ENCODE measurements at regions not wholly inside any gene's neighbourhood (a gene's known extent, or its start where the extent isn't known, plus 50 kb on each side); places are given as distances from the start of the nearest gene placed in this dataset.

DNA sequence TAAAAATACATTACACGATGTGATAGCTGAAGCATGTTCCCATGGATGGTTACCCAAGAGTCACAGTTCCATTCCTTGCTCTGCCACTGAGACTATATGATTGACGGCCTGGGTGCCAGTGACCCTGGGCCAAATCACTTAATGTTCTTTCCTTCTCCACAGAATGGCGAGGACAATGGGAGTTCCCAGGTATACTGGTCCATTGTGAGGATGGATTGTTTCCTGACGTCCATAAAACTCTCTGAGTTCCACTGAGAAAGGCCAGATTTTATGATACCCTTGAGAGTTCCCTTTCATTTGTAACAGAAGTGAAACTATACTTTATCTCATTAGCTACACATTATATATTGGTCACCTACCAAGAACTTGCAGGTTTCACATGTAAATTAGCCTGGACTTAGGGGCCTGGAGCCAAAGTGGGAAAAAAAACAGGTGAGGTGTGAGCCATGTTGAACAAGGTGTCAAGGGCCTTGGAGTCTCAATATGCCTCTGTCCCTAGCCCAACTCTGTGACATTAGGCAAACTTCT is 502.2 kb upstream of the DAB1 start:
- no peak for DNase-seq (ENCODE audit: low read depth in 2 of 2)

GRCh38 chr1:57925226-57925625 is 501.4 kb upstream of the DAB1 start:
- DNase-seq (ENCODE audit: low read depth in 2 of 2) = no peak

- DNase-seq (ENCODE audit: low read depth in 2 of 2) = no peak
Observed at GRCh38 chr1:57922130-57922529, 498.3 kb upstream of the DAB1 start.

GRCh38 chr1:57916041-57916440 is 492.2 kb upstream of the DAB1 start:
- DNase-seq (ENCODE audit: low read depth in 2 of 2) = no peak

GRCh38 chr1:57911427-57911826 is 487.6 kb upstream of the DAB1 start:
- DNase-seq (ENCODE audit: low read depth in 2 of 2) = no peak

DNA sequence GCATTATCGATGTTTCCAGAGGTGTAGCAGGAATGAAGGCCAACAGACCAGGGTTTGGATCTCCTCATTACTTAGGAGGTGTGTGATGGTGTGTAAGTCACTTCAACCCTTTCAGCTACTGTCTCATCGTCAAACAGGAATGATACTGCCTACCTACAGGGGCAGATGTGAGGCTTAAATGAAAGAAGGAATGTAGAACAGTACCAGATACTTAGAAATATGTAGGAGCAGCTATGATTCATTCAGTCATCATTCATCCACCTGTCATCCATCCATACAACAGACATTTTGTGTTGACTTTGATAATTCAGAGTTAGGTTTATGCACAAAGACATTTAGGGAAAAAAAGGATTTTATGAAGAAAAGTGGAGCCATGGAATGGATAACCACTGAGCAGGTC is 486.9 kb upstream of the DAB1 start:
- DNase-seq (ENCODE audit: low read depth in 2 of 2) = no peak

DNA sequence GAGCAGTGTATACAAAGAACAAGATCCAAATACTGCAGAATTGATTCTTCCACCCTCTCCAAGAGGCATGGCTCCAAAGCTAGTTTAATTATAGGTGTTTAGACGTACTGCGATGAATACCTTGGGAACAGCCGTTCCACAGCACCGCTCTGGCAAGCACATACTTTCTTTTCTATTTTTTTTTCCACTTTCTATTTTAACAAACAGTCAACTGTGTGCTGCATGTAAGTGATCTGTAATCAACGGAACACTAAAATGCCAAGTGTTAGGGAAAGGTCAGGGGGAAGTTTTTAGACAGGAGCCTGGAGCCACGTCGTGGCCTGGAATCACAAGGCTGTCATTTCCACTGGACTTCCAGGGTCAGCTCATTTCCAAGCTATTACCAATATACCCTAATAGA is 486.4 kb upstream of the DAB1 start:
- no peak for DNase-seq (ENCODE audit: low read depth in 2 of 2)

- DNase-seq (ENCODE audit: low read depth in 2 of 2) = no peak
Observed at GRCh38 chr1:57908147-57908890, 484.5 kb upstream of the DAB1 start.

GRCh38 chr1:57901208-57901919 is 477.5 kb upstream of the DAB1 start:
- DNase-seq (ENCODE audit: low read depth in 2 of 2) = no peak

- DNase-seq (ENCODE audit: low read depth in 2 of 2) = no peak
Observed at GRCh38 chr1:57898531-57898930, 474.7 kb upstream of the DAB1 start.

GRCh38 chr1:57897581-57897980 is 473.7 kb upstream of the DAB1 start:
- DNase-seq (ENCODE audit: low read depth in 2 of 2) = no peak

- no peak for DNase-seq (ENCODE audit: low read depth in 2 of 2)
Observed at GRCh38 chr1:57894315-57894714, 470.5 kb upstream of the DAB1 start.

- no peak for DNase-seq (ENCODE audit: low read depth in 2 of 2)
Observed at GRCh38 chr1:57889676-57890320, 465.9 kb upstream of the DAB1 start.

DNA sequence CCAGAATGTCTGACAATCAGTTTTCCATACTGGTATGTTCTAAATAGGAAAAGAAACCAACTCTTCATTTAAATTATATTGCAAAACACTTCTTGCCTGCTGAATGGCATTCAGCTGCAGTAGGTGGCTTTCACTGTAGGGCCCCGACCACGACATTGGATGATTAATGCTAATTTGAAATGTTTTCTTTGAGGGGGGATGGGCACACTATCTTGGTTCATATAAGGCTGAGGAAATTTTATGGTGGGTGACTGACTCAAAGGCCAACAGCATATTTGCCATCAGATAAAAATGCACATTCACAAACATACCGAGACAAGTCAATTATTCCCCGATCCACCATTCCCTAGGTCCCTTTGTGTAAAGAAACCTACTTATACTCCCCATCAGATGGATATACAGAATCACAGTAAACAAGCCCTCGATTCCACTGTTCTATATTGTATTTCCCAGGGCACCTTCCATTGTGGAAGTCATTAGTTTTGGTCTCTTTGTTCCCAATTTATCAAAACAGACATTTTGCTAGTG is 464.2 kb upstream of the DAB1 start:
- no peak for DNase-seq (ENCODE audit: low read depth in 2 of 2)

GRCh38 chr1:57886376-57886775 is 462.5 kb upstream of the DAB1 start:
- no peak for DNase-seq (ENCODE audit: low read depth in 2 of 2)

GRCh38 chr1:57883642-57883995 is 459.8 kb upstream of the DAB1 start:
- DNase-seq (ENCODE audit: low read depth in 2 of 2) = no peak

- no peak for DNase-seq (ENCODE audit: low read depth in 2 of 2)
Observed at GRCh38 chr1:57882934-57883641, 459.2 kb upstream of the DAB1 start.

DNA sequence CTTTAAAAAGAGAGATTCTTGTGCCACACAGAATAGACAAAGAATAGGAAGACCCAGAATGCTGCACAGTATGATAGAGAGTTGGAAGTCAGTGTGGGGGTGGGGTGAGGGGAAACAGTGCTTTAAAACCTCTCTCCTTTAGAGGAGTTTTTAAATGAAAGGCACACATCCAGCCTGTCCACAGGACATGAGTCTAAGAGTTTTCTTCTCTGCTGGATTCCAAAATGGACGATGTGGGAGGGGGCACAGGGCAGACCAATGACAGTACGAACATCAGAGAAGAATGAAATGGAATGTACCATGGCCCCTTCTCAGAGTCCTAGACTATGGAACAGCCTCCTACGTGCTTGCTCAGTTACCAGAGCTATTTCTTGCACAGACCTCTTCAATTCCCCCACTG is 458.2 kb upstream of the DAB1 start:
- DNase-seq (ENCODE audit: low read depth in 2 of 2) = no peak

- no peak for DNase-seq (ENCODE audit: low read depth in 2 of 2)
Observed at GRCh38 chr1:57881639-57882038, 457.8 kb upstream of the DAB1 start.

GRCh38 chr1:57879700-57880099 is 455.8 kb upstream of the DAB1 start:
- no peak for DNase-seq (ENCODE audit: low read depth in 2 of 2)

- no peak for DNase-seq (ENCODE audit: low read depth in 2 of 2)
Observed at GRCh38 chr1:57874418-57874877, 450.6 kb upstream of the DAB1 start.

GRCh38 chr1:57872913-57873312 is 449.1 kb upstream of the DAB1 start:
- no peak for DNase-seq (ENCODE audit: low read depth in 2 of 2)
